Globus pallidus (tissue), 1 donor: ENCODE measurements at regions not wholly inside any gene's neighbourhood (a gene's known extent, or its start where the extent isn't known, plus 50 kb on each side); places are given as distances from the start of the nearest gene placed in this dataset.
"Not testable (repeated sequence)": the region's sequence is repeated elsewhere in the genome, so short reads cannot be mapped to it uniquely, and the experiment has no call there.

Experiments
- DNase-seq: peaks from one replicate; pipeline ENCODE4 v3.0.0-alpha.2; 2015; ENCODE audit warnings: low spot score

DNA sequence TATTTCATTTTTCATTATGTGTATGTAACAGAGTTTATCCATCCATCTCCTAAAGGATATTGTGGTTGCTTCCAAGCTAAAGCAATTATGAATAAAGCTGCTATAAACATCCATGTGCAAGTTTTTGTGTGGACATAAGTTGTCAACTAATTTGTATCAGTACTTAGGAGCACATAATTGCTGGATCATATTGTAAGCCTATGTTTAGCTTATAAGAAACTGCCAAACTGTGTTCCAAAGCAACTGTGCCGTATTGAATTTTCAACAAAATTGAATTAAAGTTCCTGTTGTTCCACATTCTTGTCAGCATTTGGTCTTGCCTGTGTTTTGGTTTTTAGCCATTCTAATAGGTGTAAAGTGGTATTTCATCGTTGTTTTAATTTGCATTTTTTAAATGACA, 416.9 kb downstream of the SLC6A15 start:
- DNase-seq: no peak

GRCh38 chr12:84492351-84492883, 420.2 kb downstream of the SLC6A15 start:
- DNase-seq: no peak

- DNase-seq: no peak
Observed at GRCh38 chr12:84484798-84485197, 427.8 kb downstream of the SLC6A15 start.

DNA sequence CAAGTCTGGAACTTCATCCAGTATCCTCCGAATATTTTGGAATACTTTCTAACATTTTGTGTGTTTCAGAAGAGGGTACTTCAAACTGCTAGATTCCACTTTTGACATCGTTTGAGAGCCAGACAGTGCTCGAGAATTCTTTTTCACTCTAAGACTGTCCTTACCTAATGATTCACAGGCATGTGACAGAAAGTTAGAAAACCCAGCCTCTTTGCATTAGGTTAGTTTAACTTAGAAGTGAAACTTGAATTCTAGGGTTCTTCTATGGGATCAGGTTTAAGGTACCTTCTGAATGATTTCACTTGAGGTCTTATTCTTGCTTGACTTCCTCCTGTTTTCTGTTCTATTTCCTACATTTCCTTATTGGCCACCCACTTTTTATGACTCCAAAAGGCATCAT, 431.8 kb downstream of the SLC6A15 start:
- DNase-seq: no peak

- no peak for DNase-seq
Observed at GRCh38 chr12:84470361-84470760, 442.2 kb downstream of the SLC6A15 start.

DNA sequence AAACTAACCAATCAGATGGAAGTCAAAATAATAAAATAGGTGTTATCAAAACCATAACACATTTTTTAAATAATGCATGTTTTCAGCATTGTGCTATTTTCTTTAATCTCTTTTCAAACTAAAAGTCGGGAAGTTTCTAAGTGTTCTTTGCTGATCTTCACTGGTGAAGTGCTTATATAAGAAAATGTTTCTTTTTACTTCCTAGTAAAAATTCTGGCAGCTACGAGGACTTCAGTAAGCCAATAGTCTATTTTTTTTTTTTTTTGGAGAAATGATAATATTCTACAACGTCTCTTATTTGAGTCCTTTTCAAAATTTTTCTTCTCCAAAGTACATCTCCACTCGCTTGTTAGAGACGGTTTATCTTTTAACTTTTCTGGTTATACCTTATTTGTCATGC, 448.0 kb downstream of the SLC6A15 start:
- DNase-seq: no peak

DNA sequence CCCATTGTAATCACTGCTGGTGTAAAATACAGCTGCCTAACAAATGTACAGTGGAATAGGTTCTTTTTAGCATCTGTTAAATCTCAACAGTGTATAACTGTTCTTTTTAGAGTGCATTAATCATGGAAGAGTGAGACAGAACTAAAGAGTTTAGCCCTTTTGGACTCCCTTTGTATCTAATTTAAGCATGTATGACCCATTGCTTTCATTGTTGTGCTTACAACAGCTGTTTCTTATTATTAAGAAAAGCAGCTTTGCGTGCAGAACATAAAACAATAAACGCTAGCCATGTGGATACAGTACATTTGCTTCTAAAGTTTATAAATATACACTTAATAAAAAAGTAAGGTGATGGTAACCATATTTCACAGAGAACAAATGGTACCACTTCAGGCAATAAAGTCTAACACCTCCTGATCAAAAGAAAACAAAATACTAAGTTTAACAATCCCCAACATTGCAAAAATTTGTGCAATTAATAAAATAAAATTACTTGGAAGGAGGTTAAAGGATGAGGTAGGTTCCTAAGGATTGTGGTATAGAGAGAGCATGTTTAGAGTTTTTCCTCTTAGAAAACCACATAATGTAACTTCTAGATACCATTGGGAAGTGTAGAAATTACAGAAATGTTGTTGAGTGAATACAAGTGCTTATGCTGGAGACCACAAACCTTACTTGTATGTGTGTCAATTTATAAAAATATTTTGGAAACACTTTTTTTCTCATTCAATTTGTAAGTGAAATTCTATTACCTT, 448.7 kb downstream of the SLC6A15 start:
- no peak for DNase-seq

GRCh38 chr12:84455598-84455997, 457.0 kb downstream of the SLC6A15 start:
- DNase-seq: no peak

GRCh38 chr12:84446478-84446877, 466.1 kb downstream of the SLC6A15 start:
- not testable (repeated sequence) for DNase-seq

- no peak for DNase-seq
Observed at GRCh38 chr12:84436134-84436533, 476.5 kb downstream of the SLC6A15 start.

DNA sequence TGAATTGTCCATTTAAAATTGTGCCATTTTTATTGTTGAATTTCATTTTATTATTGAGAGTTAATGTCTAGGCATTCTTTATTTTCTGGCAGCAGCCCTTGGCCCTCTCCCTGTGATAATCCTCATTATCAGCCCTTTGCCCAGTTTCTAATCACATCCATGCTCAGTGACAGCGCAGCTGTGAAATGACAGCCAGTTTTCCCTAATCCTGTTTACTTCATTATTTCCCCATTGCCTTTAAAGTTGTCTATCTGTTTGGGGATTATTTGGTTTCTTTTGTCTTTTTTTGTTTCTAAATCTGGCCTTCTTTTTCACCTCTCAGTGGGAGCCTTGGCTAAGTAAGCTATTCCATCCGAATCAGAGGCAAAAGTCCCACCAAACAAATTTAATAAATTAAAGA, 476.9 kb downstream of the SLC6A15 start:
- no peak for DNase-seq

- DNase-seq: no peak
Observed at GRCh38 chr12:84422340-84422739, 490.3 kb downstream of the SLC6A15 start.

- DNase-seq: no peak
Observed at GRCh38 chr12:84421103-84421502, 491.5 kb downstream of the SLC6A15 start.

DNA sequence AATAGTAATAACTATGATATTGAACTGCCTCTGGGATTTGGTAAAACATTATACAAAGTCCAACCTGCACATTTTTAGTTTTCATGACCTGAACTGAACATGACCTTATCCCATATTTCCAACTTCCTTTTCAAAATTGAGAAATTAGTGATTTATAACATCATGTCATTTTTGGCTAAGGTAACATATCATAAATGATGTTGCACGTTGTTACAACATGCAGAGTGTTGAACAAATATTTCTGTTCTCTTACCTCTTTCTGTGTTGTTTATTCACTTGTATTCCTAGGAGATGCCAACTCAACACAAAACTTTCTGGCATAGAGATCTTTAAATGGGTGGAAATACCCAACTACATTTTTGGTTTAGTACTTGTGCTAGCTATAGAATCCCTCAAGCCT, 496.0 kb downstream of the SLC6A15 start:
- no peak for DNase-seq

GRCh38 chr12:84415946-84416345, 496.7 kb downstream of the SLC6A15 start:
- DNase-seq: no peak

- no peak for DNase-seq
Observed at GRCh38 chr12:84413656-84414055, 498.9 kb downstream of the SLC6A15 start.

DNA sequence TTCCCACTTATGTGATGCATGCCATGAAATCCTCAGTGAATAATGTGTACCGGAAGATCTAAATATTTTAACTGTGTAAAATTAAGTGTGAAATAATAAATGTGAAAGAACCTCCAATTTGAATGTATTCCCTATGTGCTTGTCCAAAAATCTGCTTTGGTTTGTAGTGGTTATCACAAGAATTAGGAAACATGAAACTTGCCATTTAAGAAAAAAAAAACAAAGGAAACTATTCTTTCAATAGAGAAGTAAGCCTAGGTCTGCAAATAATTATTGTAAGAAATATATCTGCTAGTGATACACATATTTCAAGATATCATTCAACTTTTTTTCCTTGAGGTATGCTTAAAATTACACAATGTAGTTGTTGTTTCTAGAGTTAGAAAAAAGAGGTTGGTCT, 500.4 kb downstream of the SLC6A15 start:
- no peak for DNase-seq

GRCh38 chr12:84411031-84411430, 501.6 kb downstream of the SLC6A15 start:
- DNase-seq: no peak

DNA sequence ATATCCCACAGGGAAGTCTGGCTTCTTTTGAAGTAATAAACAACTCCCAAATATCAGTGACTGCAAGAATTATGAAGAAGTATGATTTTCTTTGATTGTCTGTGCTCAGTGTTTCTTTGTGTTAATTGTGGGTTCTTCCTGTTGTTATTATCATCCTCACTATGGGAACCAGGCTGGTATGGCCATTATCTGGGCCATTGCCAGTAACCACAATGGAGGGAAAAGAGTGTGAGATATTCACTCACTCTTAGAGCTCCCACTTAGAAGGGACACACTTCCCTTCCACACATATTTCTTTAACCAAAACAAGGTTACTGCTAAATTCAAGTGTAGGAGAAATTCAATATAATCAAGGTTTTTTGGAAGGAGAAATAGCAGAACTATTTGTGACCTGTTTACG, 503.7 kb downstream of the SLC6A15 start:
- no peak for DNase-seq

DNA sequence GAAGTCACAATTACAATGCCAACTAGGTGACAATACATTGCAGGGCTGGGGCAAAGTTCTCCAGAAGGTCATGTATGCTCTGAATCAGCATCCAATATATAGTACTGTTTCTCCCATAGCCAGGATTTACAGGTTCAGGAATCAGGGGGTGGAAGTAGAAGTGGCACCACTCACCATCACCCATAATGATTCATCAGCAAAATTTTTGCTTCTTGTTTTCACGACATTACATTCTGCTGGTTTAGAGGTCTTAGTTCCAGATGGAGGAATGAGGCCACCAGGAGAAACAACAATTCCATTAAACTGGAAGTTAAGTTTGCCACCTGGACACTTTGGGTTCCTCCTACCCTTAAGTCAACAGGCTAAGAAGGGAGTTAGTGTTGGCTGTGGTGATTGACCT, 505.9 kb downstream of the SLC6A15 start:
- DNase-seq: not testable (repeated sequence)

DNA sequence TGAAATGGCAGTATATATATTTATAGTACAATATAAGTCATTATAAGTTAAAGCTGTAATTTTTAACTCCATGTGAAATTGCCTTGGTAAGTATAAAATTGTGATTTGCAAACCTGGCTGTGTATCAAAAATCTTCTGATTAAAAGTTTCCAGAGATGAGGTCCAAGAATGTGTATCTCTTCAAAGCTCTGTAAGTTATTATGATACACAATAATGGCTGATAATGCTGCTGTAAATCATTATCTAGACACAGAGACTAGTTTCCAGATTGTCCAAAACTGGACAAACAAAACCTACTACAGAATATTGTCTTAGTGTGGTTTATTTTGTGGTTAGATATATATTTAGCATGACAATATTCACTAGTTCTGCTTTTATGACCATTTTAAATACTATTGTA, 514.8 kb downstream of the SLC6A15 start:
- no peak for DNase-seq

DNA sequence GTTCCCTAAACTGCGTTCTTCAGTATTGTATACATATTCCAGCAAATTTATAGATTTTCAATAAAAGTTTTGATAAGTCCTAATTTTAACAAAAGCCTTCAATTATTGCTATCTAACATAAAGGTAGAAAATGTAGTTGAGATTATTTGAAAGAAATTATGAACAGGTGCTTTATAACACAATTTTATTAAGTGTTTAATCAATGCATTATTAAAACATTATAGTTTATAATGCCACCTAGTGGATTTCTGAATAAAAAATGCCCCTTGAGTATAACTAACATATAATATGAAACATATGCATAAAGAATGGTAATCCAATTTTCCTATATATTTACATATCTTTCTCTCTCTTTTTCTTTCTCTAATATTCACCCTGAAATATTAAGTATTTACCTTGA, 515.3 kb downstream of the SLC6A15 start:
- DNase-seq: no peak

- not testable (repeated sequence) for DNase-seq
Observed at GRCh38 chr12:84391176-84391575, 521.4 kb downstream of the SLC6A15 start.

- DNase-seq: no peak
Observed at GRCh38 chr12:84384384-84384783, 528.2 kb downstream of the SLC6A15 start.
